ENCODE measurements at regions not wholly inside any gene's neighbourhood (a gene's known extent, or its start where the extent isn't known, plus 50 kb on each side); places are given as distances from the start of the nearest gene placed in this dataset.
A peak's percentile ranks its signal among the peaks of the same experiment; 100 is the strongest.

GRCh38 chr11:26126741-26127140, 205.2 kb upstream of the ANO3 start:
- Histone ChIP-seq H3K27ac (no peak overlapping the region), H3K36me3 (no peaks in the 10 kb centered on the region)
- intact Hi-C loops (cut with DNase I): no loop called here

GRCh38 chr11:26127336-26127735, 204.6 kb upstream of the ANO3 start:
- intact Hi-C loops (cut with DNase I): no loop called here
- DNase-seq (ENCODE audit: low spot score): no peak
- Histone ChIP-seq H3K36me3 (no peaks in the 10 kb centered on the region), H3K4me3 (no peak overlapping the region), H3K4me1 (replicated peaks) (no peaks in the 10 kb centered on the region), H3K27ac (no peak overlapping the region), H3K27me3 (replicated peaks; ENCODE audit: insufficient read depth) (no peaks in the 10 kb centered on the region), H3K9me3 (no peaks in the 10 kb centered on the region)
- TF ChIP-seq POLR2AphosphoS5 (IDR thresholded peaks at IDR 0.05): no peak

More at GRCh38 chr11:26126741-26127140, 205.2 kb upstream of the ANO3 start:
- H3K27me3 ChIP-seq (replicated peaks; ENCODE audit: insufficient read depth): no peaks in the 10 kb centered on the region
- DNase-seq (ENCODE audit: low spot score): no peak
- no peaks in the 10 kb centered on the region for H3K9me3 ChIP-seq
- H3K4me1 ChIP-seq (replicated peaks): no peaks in the 10 kb centered on the region
- H3K4me3 ChIP-seq: no peak overlapping the region
- TF ChIP-seq POLR2A (IDR thresholded peaks at IDR 0.05) (no peak), POLR2AphosphoS5 (IDR thresholded peaks at IDR 0.05) (no peak), CTCF (IDR thresholded peaks at IDR 0.05) (no peak)

GRCh38 chr11:26131406-26131805, 200.5 kb upstream of the ANO3 start:
- Histone ChIP-seq H3K27me3 (replicated peaks; ENCODE audit: insufficient read depth) (no peaks in the 10 kb centered on the region), H3K9me3 (no peaks in the 10 kb centered on the region), H3K4me1 (replicated peaks) (no peaks in the 10 kb centered on the region), H3K27ac (no peak overlapping the region), H3K36me3 (no peaks in the 10 kb centered on the region), H3K4me3 (no peak overlapping the region)
- no peak for DNase-seq (ENCODE audit: low spot score)
- intact Hi-C loops (cut with DNase I): no loop called here
- TF ChIP-seq POLR2AphosphoS5 (IDR thresholded peaks at IDR 0.05) (no peak), CTCF (IDR thresholded peaks at IDR 0.05) (no peak)

- no peak for DNase-seq (ENCODE audit: low spot score)
- intact Hi-C loops (cut with DNase I): no loop called here
- Histone ChIP-seq H3K4me1 (replicated peaks) (no peaks in the 10 kb centered on the region), H3K4me3 (no peak overlapping the region), H3K27me3 (replicated peaks; ENCODE audit: insufficient read depth) (no peaks in the 10 kb centered on the region), H3K36me3 (no peaks in the 10 kb centered on the region), H3K9me3 (no peaks in the 10 kb centered on the region), H3K27ac (no peak overlapping the region)
- WGBS: 90% methylated on average over 1 of the region's 1 CpG
- TF ChIP-seq POLR2A (IDR thresholded peaks at IDR 0.05): no peak
- TF ChIP-seq POLR2AphosphoS5 (IDR thresholded peaks at IDR 0.05): no peak
Measured at GRCh38 chr11:26134053-26134452, 197.9 kb upstream of the ANO3 start.

- Histone ChIP-seq H3K36me3 (no peaks in the 10 kb centered on the region), H3K27ac (no peak overlapping the region), H3K4me1 (replicated peaks) (no peaks in the 10 kb centered on the region), H3K4me3 (no peak overlapping the region), H3K27me3 (replicated peaks; ENCODE audit: insufficient read depth) (no peaks in the 10 kb centered on the region), H3K9me3 (no peaks in the 10 kb centered on the region)
- intact Hi-C loops (cut with DNase I): no loop called here
- WGBS: 62% methylated on average over 6 of the region's 6 CpGs
- TF ChIP-seq CTCF (IDR thresholded peaks at IDR 0.05) (peak in 1 of 4 experiments; percentile 19), POLR2A (IDR thresholded peaks at IDR 0.05) (no peak)
- no peak for DNase-seq (ENCODE audit: low spot score)
Measured at GRCh38 chr11:26134481-26135355, 197.2 kb upstream of the ANO3 start.

GRCh38 chr11:26137651-26138050, 194.3 kb upstream of the ANO3 start:
- Histone ChIP-seq H3K4me3 (no peak overlapping the region), H3K4me1 (replicated peaks) (no peaks in the 10 kb centered on the region), H3K27me3 (replicated peaks; ENCODE audit: insufficient read depth) (no peaks in the 10 kb centered on the region), H3K36me3 (no peaks in the 10 kb centered on the region), H3K9me3 (no peaks in the 10 kb centered on the region), H3K27ac (no peak overlapping the region)
- TF ChIP-seq POLR2A (IDR thresholded peaks at IDR 0.05) (no peak), POLR2AphosphoS5 (IDR thresholded peaks at IDR 0.05) (no peak), CTCF (IDR thresholded peaks at IDR 0.05) (no peak)
- intact Hi-C loops (cut with DNase I): no loop called here
- WGBS: 89% methylated on average over 2 of the region's 2 CpGs
- no peak for DNase-seq (ENCODE audit: low spot score)
